AG04450 (cell line): ENCODE measurements at regions not wholly inside any gene's neighbourhood (a gene's known extent, or its start where the extent isn't known, plus 50 kb on each side); places are given as distances from the start of the nearest gene placed in this dataset.

ENCODE experiments used
- CTCF ChIA-PET: fragments of 300-600, 350-600 bp; formaldehyde crosslinking; extraction: SDS; loops from one replicate; lab custom pipeline; 2022; ENCODE audit warnings: antibody characterized with exemption, inconsistent platforms; lab: Charles Lee
- POLR2A ChIA-PET: fragments of 350-600 bp; formaldehyde crosslinking; extraction: SDS; loops from one replicate; lab custom pipeline; 2021; ENCODE audit warnings: antibody characterized with exemption, inconsistent platforms; lab: Yijun Ruan, JAX
- DNase-seq: peaks from one replicate; pipeline ENCODE4 v3.0.0-alpha.2; 2011; ENCODE audit warnings: low read depth, low spot score
- H3K27ac ChIP-seq: one replicate; pipeline ENCODE4 v1.5.1; 2012; ENCODE audit warnings: low read depth, low read length, control low read depth
- H3K27me3 ChIP-seq: one replicate; pipeline ENCODE4 v1.6.0; 2012; ENCODE audit warnings: low read length; ENCODE audit not compliant: control insufficient read depth, insufficient read depth
- H3K4me3 ChIP-seq: 2 replicates; pipeline ENCODE4 v1.5.1; 2011; ENCODE audit warnings: mild to moderate bottlenecking, low read depth, low read length, control low read depth
- H3K9me3 ChIP-seq: 2 replicates; pipeline ENCODE4 v1.5.1; 2012; ENCODE audit warnings: low read length; ENCODE audit not compliant: control insufficient read depth, insufficient read depth
- TF ChIP-seq, protein P1 (sequence below): IDR thresholded peaks from 2 replicates; pipeline ENCODE4 v1.5.1; 2011; ENCODE audit warnings: low read depth, low read length, control low read depth, inconsistent platforms

DNA sequence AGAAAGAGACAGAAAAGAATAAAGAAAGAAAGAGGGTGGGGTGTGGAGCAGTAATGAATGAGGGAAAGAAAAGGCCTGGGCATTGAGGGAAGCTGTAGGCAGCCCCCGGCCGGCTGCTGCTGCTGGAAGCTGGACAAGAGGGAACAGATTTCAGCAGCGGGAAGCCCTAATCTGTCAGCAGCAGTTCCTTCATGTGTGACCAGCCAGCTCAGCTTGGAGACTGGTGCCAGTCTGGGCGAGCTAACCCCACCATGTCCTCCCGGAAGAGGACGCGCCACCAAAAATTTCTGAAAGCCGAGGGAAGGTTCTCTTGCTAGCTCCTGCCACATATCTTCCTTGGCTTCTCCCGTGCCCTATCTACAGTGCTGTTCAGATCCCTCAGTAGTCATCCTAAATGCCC, 236.8 kb downstream of the GRIN2B start:
- H3K4me3 ChIP-seq, result no peak overlapping the region
- DNase-seq, result no peak
- POLR2A ChIA-PET, result no interaction called here
- CTCF ChIA-PET, result no interaction called here
- TF ChIP-seq, protein P1, sequence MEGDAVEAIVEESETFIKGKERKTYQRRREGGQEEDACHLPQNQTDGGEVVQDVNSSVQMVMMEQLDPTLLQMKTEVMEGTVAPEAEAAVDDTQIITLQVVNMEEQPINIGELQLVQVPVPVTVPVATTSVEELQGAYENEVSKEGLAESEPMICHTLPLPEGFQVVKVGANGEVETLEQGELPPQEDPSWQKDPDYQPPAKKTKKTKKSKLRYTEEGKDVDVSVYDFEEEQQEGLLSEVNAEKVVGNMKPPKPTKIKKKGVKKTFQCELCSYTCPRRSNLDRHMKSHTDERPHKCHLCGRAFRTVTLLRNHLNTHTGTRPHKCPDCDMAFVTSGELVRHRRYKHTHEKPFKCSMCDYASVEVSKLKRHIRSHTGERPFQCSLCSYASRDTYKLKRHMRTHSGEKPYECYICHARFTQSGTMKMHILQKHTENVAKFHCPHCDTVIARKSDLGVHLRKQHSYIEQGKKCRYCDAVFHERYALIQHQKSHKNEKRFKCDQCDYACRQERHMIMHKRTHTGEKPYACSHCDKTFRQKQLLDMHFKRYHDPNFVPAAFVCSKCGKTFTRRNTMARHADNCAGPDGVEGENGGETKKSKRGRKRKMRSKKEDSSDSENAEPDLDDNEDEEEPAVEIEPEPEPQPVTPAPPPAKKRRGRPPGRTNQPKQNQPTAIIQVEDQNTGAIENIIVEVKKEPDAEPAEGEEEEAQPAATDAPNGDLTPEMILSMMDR, result no peak
- H3K27me3 ChIP-seq, result no peaks in the 10 kb centered on the region
- no peaks in the 10 kb centered on the region for H3K9me3 ChIP-seq
- H3K27ac ChIP-seq, result no peak overlapping the region

DNA sequence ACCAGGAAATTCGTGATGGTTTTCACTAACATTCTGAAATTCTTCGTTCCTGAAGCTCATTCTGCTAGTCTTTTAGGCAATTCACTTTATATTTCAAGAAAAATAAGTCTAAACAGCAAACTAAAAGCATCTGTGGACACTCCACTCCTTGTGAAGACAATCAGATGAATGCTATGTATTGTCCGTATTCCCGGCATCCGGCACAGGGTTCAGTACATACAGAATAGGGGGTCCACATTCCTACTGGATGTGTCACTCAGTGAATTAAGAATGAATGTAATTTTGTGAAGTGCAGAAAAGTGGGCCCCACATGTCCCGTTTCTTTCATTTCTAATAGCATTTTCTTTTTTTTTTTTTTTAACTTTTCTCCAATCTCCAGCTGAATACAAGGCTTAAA, 241.3 kb downstream of the GRIN2B start:
- Histone ChIP-seq H3K9me3 (no peaks in the 10 kb centered on the region), H3K27ac (no peak overlapping the region), H3K27me3 (no peaks in the 10 kb centered on the region), H3K4me3 (no peak overlapping the region)
- CTCF ChIA-PET, result interaction anchor here (0.6 to 3.7 kb wide), 5 partner anchors 9 to 736 kb away, joined by 3 to 30 read pairs (median 5); no protein-coding TSS in a partner anchor
- DNase-seq, result no peak
- TF ChIP-seq, protein P1, result no peak
- POLR2A ChIA-PET, result no interaction called here

DNA sequence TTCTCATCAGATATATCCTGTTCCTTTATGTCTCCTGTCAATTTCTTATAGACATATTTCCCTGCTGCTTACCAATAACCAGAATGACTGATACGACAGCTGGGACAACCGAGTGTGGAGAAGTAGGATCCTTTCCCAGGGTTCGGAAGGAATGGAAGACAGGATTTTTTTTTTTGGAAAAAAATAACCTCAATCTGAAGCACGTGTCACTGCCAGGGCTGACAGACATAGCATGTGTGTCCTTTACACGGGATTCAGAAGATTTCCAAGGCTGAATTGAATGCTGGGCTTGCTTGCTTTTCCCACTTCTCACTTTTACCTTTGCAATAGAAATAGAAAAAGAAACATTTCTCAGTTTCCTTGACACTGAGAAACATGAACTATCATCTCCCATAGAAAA, 245.7 kb downstream of the GRIN2B start:
- CTCF ChIA-PET, result no interaction called here

DNA sequence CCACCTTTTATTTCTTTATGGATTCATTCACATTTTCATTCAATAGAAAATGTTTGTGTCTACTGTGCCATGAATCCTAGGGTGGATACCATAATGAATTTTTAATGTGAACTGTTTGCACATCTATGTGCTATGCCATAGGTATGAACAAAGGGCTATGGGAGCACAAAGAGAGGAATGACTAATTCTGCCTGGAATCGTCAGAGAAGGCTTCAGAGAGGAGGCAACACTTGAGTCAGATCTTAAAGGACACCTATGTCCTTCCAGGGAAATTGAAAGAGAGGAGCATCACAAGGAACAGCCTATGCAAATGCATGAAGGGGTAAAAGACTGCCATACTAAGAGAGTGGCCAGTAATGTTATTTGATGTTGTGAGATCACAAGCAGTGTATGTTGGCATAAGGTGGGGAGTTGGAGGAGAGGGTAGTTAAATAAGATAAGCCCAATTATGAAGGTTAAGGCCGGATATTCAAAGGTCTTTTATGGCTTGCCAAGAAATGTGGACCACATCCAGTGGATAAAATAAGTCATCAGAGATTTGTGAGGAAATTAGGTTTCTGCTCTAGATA, 246.7 kb downstream of the GRIN2B start:
- Histone ChIP-seq H3K27ac (no peak overlapping the region), H3K27me3 (no peaks in the 10 kb centered on the region), H3K9me3 (no peaks in the 10 kb centered on the region), H3K4me3 (no peak overlapping the region)
- TF ChIP-seq, protein P1, result no peak
- CTCF ChIA-PET, result no interaction called here
- POLR2A ChIA-PET, result no interaction called here
- DNase-seq, result no peak

More for the DNA sequence above, 245.7 kb downstream of the GRIN2B start:
- H3K9me3 ChIP-seq, result no peaks in the 10 kb centered on the region
- POLR2A ChIA-PET, result no interaction called here
- H3K4me3 ChIP-seq, result no peak overlapping the region
- H3K27ac ChIP-seq, result no peak overlapping the region
- no peaks in the 10 kb centered on the region for H3K27me3 ChIP-seq
- TF ChIP-seq, protein P1, result no peak
- DNase-seq, result no peak

DNA sequence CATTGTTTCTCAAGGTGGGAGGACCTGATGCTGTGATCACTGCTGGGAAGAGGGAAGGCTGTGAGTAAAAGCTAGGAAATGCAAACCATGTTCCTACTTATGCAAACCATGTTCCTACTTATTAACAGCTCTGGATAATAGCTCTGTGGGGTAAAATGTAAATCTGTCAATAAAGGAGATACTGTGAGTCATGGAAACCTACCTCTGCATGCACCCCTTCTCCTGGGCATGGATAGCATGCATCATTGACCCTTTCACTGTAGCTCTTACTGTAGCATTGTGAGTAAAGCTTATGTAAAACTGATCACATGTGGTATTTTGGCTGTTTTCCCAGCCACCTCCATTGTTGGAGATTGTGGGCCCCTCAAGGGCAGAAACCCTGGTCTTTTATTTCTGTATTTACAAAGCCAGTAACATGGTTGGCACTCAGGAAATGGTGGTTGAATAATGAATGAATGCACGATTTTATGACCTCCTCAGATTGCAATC, 253.7 kb downstream of the GRIN2B start:
- POLR2A ChIA-PET, result no interaction called here
- no peak for DNase-seq

More for the DNA sequence above, 253.7 kb downstream of the GRIN2B start:
- CTCF ChIA-PET, result no interaction called here
- no peak overlapping the region for H3K4me3 ChIP-seq
- no peaks in the 10 kb centered on the region for H3K27me3 ChIP-seq
- no peak overlapping the region for H3K27ac ChIP-seq
- TF ChIP-seq, protein P1, result no peak
- H3K9me3 ChIP-seq, result no peaks in the 10 kb centered on the region
